Neural cell (in vitro differentiated cells): ENCODE measurements at regions not wholly inside any gene's neighbourhood (a gene's known extent, or its start where the extent isn't known, plus 50 kb on each side); places are given as distances from the start of the nearest gene placed in this dataset.

Source experiments
- CTCF ChIP-seq: fragments of 450-650 bp; IDR thresholded peaks from 2 replicates; pipeline ENCODE4 v1.5.1; 2014; ENCODE audit warnings: antibody characterized with exemption, mild to moderate bottlenecking, moderate library complexity; ENCODE audit not compliant: poor library complexity, severe bottlenecking
- EP300 ChIP-seq: fragments of 450-650 bp; conservative IDR thresholded peaks from 2 replicates; pipeline ENCODE4 v1.6.1; 2014; ENCODE audit warnings: antibody characterized with exemption, mild to moderate bottlenecking, moderate library complexity; ENCODE audit not compliant: poor library complexity, severe bottlenecking
- EZH2 ChIP-seq: fragments of 200-600, 300-800 bp; shearing (Covaris generic), sonication (generic); IDR thresholded peaks from 2 replicates; pipeline ENCODE4 v1.6.1; 2014; ENCODE audit warnings: antibody characterized with exemption, low read length, borderline replicate concordance, mild to moderate bottlenecking; ENCODE audit not compliant: insufficient read depth, poor library complexity, severe bottlenecking
- MXI1 ChIP-seq: fragments of 450-650 bp; conservative IDR thresholded peaks from 2 replicates; pipeline ENCODE4 v1.6.1; 2014; ENCODE audit warnings: antibody characterized with exemption, mild to moderate bottlenecking; ENCODE audit not compliant: poor library complexity, severe bottlenecking
- POLR2AphosphoS5 ChIP-seq: IDR thresholded peaks from 2 replicates; pipeline ENCODE4 v1.6.1; 2012
- TAF1 ChIP-seq: IDR thresholded peaks from 2 replicates; pipeline ENCODE4 v1.6.1; 2012; ENCODE audit warnings: low read depth

GRCh38 chrY:15688531-15688930 is 1164.2 kb downstream of the NLGN4Y start:
- TF ChIP-seq CTCF: no peak
- no peak for TF ChIP-seq TAF1
- TF ChIP-seq POLR2AphosphoS5: no peak
- no peak for TF ChIP-seq EZH2
- no peak for TF ChIP-seq MXI1
- TF ChIP-seq EP300: no peak
